Stimulated activated CD4-positive, alpha-beta T cell treated with anti-CD3 and anti-CD28 coated beads, TNF-alpha, amount 100 ng/mL, for 48 hours (primary cell): ENCODE measurements at regions not wholly inside any gene's neighbourhood (a gene's known extent, or its start where the extent isn't known, plus 50 kb on each side); places are given as distances from the start of the nearest gene placed in this dataset.
"Not testable (repeated sequence)": the region's sequence is repeated elsewhere in the genome, so short reads cannot be mapped to it uniquely, and the experiment has no call there.

Experiments
- DNase-seq, 3 donors: peaks; one replicate each; pipeline ENCODE4 v3.0.0-alpha.2; 2020; ENCODE audit warnings: low read depth in 3 of 3

- DNase-seq: no peak
These were observed 297.4 kb upstream of the SFSWAP start for GRCh38 chr12:131413471-131413870.

DNA sequence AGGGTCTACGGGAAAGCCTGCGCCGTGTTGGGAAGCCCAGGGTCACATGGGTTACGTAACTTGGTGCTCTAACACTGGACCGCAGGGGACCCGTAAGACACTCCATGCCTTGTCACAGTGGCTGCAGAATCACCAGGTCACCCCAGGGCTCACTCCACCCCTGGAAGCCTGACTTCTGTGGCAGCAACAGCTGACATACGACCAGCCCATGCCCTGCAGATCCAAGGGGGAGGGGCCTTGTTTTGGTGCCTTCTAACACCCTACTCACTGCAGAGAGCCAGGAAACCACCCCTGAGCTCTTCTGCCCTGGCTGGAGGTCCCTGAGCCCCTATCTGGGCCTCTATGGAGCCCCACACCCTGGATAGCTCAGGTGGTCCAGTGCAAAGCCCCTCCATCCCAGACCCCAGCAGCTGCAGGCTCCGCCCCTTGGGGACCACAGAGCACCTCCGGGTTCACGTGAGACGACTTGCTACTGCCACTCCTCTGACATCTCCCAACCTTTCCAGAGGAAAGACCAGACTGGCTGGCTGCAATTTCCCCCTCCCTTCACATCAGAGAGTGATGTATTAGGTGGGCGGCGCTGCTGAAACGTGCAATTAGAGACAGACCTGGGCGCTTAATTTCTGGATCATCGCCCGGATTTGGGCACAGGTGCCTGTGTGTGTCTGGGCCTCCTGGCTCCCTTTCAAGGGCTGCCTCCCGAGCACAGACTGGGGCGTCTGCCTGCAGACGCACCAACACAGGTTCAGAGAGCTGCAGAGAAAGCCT lies 296.6 kb upstream of the SFSWAP start:
- DNase-seq: not testable (repeated sequence)

GRCh38 chr12:131415781-131416180 lies 295.1 kb upstream of the SFSWAP start:
- DNase-seq: no peak

- DNase-seq: no peak
These were observed 292.8 kb upstream of the SFSWAP start for GRCh38 chr12:131418121-131418520.

GRCh38 chr12:131418884-131419283 lies 292.0 kb upstream of the SFSWAP start:
- DNase-seq: no peak

DNA sequence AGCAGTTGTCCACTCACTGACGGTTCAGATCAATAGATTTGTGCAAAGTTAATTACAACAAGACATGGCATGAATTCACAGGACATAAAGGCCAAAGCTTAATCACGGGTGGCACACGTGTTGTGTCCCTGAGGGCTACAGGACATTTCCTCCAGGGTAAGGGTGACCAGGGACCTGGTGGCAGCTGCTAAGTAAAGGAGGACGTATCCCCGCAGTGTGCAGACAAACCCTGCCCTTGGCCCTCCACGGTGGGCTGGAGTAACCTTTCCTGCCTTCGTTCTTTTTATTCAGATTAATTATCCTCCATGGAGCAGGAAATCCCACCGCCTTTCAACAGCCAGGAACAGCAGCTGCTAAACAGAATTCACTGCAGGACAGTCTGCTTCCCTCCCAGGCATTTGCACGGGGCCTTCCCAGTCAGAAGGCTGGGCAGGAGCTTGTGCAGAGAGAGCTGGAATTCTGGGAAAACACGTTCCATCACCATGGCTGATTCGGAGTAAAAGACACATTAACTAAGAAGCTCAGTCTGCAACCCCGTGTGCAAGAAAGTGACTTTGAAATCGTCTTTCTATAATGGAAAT lies 289.9 kb upstream of the SFSWAP start:
- no peak for DNase-seq

- DNase-seq: no peak
These were observed 289.2 kb upstream of the SFSWAP start for GRCh38 chr12:131421509-131422186.

- no peak for DNase-seq
These were observed 288.7 kb upstream of the SFSWAP start for GRCh38 chr12:131422187-131422520.

DNA sequence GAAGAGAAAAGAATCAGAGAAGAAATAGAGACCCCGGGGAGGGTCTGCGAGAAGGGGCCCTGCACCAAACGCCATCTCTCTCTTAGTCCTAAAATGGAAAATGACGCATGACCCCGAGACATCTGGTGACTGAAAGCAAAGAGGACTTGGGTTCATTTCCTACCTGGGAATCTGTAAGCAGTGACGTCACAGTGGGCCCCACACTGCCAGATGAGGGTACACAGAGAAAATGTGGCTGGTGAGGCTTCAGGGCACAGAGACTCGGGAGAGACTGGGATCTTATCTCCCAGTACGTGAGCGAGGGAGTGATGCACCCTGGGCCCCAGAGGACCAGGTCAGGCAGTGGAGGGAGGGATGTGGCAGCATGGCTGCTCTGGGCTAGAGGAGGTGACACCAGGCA lies 288.1 kb upstream of the SFSWAP start:
- no peak for DNase-seq

GRCh38 chr12:131424270-131424669 lies 286.6 kb upstream of the SFSWAP start:
- DNase-seq: no peak

DNA sequence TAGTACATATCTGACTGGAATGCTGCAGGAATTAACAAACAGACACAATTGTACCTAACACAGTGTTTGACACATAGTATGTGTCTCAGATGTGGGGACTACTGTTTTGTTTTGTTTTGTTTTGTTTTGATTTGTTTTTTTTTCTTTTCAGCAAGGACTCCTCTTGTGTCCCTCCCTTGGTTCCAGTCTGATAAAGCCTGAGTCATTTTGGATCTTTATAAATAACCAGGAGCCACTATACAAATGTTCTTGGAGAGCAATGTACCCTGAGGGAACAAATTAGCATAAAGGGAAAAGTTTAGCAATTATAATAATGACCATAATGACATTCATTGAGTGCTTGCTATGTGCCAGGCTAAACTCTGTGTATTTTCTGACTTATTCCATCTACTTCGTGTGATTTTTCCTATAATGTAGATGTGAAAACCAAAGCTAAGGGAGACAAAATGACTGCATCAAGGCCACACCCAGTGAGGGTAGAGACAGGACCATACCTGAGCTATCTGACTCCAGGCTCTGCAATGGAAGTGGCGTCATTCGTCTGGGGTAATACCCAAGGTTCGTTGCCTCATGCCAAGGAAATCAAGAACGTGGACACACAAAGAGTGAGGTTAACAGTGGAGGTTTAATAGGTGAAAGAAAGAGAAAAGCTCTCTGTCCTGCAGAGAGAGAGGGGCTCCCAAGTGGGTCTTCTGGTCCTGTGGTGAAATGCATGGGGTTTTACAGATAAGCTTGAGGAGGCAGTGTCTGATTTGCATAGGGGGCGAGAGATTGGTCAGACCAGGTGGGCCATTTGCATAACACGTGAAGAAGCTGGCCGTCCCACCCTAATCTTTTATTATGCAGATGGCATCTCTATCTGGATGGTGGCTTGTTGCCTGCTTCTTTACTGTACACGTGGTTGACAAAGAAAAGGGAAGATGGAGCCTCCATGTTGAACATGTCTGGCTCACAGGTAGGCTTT lies 285.5 kb upstream of the SFSWAP start:
- no peak for DNase-seq

- no peak for DNase-seq
These were observed 282.7 kb upstream of the SFSWAP start for GRCh38 chr12:131428091-131428685.

DNA sequence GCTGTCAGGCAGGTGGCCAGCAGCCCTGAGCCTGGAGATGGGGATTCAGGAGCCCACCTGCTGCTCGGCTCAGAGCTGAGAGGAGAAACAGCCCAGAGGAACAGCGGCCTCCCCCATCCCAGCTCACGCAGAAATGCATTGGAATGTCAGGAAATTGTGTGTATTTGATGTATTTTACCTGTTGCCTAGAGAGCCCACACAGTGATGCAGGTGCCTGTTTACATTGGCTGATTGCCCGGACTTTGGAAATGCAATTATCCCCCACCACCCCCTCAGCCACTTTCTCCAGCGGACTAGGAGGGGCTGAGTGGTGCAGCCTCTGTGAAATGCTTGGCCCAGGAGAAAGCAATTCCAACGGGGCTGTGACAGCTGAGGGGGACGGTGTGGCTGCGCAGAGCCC lies 281.7 kb upstream of the SFSWAP start:
- not testable (repeated sequence) for DNase-seq

DNA sequence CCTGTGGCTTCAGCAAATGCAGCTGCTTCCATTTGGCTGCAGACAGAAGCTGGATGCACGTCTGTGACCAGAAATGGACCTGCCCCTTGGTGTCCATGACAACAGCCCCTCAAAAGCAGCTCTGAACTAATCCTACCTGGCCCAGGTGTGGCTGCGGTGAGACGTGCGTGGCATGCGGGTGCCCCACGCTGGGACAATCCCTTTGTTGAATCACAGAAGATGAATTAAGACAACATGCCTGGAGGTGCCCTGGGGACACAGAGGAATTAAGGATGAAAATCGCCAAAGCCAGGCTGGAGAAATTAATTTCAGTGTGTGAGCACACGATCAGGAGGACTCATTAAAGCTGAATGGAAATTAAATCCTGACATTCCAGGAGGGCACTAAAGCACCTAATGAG lies 281.2 kb upstream of the SFSWAP start:
- not testable (repeated sequence) for DNase-seq

DNA sequence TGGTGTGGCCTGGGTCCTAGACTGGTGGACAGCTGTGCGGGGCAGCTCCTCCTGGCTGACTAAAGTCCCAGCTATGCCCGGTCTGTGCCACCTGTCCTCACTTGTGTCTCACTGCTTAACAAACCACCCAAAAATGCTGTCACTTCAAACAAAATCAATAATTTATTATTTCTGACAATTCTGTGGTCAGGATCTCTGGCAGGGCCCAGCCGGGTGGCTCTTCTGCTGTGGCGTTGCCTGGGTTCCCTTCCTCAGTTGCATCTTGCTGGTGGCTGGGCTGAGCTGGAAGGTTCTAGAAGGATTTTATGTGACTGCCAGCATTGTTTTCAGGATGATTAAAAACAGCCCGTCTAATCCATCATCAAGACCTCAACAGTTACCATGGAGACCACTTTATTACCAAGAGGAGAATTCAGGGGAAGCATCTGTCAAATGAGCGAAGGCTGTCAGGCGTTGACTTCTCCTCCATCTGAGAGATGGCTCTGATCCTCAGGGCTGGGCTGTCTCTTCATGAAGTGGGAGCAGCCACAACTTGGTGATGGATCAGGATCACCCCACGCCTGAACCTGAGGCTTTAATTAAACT lies 280.6 kb upstream of the SFSWAP start:
- no peak for DNase-seq

DNA sequence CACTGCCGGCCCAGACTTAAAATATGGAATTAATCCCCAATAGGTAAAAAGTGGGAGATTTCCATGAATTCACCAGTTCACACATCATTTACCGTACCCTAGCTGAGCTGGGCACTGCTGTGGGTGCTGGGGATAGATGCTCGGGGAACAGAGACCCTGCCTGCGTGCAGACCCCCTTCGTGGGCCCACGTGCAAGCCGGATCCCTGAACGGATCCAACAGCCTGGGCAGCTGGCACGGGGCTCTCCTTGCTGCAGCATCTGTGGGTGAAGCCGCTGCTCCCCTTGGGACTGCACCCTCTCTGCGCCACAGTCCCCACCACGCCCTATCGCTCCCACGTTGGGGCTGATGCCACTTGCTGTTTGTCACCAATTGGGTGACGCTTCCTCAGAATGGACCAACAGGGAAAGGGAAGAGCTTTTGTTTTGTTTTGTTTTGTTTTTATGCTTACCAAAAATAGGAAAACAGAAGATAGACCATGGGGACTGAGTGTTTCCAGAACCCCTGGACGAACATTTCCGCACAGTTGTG lies 279.7 kb upstream of the SFSWAP start:
- DNase-seq: not testable (repeated sequence)

DNA sequence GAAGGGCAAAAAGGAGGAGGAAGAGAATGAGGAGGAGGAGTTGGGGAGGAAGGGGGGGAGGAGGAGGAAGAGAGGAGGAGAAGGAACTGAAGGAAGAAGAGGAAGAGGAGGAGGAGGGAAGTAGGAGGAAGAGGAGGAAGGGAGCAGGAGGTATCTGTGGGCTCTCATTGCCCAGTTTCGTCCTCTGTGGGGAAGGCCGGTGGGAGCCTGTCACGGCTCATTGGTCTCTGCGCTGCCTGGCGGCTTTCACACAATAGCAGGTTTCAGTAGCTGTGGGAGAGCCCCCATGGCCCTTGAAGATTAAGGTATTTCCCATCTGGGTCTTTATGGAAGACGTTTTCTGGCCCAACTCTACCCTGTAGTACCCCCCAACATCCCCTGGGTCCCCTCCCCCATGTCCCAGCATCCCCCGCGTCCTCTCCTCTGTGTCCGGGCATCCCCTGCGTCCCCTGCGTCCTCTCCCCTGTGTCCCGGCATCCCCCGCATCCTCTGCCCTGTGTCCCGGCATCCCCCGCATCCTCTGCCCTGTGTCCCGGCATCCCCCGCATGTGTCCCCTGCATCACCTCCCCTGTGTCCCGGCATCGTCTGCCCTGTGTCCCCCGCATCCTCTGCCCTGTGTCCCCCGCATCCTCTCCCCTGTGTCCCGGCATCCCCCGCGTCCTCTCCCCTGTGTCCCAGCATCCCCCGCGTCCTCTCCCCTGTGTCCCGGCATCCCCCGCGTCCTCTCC lies 278.2 kb upstream of the SFSWAP start:
- no peak for DNase-seq

- DNase-seq: no peak
These were observed 276.4 kb upstream of the SFSWAP start for GRCh38 chr12:131434208-131435125.
